ENCODE measurements at regions not wholly inside any gene's neighbourhood (a gene's known extent, or its start where the extent isn't known, plus 50 kb on each side); places are given as distances from the start of the nearest gene placed in this dataset.

DNA sequence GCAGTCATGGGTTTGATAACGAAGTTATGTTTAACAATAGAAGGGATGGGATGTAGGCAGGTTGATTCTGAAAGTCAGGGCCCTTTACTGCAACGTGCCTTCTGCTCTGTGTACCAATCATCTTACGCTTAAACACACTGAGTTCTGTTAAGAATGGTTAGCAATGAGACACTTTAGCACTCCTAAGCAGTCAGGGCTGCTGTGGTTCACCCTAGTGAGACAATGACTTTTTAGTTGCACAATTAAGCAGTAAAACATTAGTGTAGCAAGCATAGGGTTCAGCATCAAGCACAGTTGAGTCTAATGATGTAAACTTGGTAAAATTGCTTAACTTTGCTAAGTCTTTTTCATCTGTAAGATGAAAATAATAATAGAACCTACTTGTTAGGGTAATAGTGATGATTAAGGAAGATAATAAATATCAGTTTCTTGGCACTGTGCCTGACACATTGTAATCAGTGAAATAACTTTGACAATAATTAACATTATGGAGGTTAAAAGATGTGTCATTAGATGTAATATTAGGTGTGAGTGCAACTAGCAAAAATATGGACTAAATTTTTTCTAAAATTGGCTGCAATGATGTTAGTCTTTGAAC, 484.2 kb upstream of the THBS1 start:
- TF ChIP-seq, protein P1, sequence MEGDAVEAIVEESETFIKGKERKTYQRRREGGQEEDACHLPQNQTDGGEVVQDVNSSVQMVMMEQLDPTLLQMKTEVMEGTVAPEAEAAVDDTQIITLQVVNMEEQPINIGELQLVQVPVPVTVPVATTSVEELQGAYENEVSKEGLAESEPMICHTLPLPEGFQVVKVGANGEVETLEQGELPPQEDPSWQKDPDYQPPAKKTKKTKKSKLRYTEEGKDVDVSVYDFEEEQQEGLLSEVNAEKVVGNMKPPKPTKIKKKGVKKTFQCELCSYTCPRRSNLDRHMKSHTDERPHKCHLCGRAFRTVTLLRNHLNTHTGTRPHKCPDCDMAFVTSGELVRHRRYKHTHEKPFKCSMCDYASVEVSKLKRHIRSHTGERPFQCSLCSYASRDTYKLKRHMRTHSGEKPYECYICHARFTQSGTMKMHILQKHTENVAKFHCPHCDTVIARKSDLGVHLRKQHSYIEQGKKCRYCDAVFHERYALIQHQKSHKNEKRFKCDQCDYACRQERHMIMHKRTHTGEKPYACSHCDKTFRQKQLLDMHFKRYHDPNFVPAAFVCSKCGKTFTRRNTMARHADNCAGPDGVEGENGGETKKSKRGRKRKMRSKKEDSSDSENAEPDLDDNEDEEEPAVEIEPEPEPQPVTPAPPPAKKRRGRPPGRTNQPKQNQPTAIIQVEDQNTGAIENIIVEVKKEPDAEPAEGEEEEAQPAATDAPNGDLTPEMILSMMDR (IDR thresholded peaks at IDR 0.05; ENCODE audit: insufficient read depth, missing control alignments), result no peak
- DNase-seq (ENCODE audit: insufficient read length, low spot score) (no peak), FAIRE-seq (no peak)

DNA sequence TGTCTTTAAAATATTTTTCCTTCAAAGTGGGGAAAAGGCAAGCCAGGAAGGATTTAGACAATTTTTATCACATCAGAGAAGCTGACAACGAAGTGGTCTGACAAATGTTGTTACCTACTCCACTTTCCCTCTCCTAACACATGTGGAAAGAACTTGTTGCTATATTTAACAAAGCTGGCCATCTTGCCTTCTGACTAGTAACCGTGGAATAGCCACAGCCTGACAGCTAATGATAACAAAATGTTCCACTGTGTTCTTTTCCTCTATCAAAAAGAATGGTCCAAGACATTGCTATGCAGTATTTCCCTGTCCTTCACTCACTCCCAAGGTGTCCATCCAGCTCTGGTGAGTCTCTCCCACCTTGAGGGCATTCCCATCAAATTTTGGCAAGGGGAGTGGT, 481.4 kb upstream of the THBS1 start:
- DNase-seq (ENCODE audit: insufficient read length, low spot score) (no peak), FAIRE-seq (no peak)
- TF ChIP-seq, protein P1 (IDR thresholded peaks at IDR 0.05; ENCODE audit: insufficient read depth, missing control alignments), result no peak

DNA sequence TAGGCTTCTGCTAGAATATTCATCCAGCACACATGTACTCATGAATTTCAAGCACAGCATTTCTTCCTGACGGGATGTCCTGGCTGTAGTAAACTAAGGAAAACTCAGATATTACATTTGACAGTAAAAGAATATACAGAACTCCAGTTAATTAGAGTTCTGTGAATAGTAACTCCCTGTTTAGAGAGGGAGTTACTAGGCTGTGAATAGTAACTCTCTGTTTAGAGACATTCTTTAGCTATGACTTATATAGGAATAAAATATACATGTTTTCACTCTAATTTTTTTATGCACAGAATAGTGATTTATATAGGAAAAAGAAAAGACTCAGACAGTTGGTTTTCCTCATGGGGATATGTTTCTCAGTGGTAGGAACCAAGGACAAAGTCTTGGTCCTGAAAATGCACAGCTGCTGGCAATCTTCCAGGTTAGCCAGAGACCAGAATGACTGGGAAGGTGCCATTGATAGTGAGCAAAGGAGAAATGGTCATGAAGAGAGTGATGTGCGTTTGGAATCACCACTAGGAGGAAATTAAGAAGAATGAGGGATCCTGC, 480.7 kb upstream of the THBS1 start:
- TF ChIP-seq, protein P1 (IDR thresholded peaks at IDR 0.05; ENCODE audit: insufficient read depth, missing control alignments), result no peak
- no peak for DNase-seq (ENCODE audit: insufficient read length, low spot score)
- no peak for FAIRE-seq

DNA sequence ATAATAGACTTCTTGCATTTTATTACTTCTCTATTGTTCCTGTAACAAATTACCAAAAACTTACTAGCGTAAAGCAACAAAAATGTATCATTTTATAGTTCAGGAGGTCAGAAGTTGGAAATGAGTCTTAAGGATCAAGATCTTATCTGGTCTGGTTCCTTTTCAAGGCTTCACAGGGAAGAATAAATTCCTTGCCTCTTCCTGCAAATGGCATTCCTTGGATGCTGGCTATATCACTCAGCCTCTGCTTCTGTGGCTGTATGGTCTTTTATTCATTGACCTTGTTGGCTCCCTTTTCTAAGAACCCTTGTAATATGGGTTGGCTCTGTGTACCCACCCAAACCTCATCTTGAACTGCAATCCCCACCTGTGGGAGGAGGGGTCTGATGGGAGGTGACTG, 478.4 kb upstream of the THBS1 start:
- FAIRE-seq (no peak), DNase-seq (ENCODE audit: insufficient read length, low spot score) (no peak)
- TF ChIP-seq, protein P1 (IDR thresholded peaks at IDR 0.05; ENCODE audit: insufficient read depth, missing control alignments), result no peak

DNA sequence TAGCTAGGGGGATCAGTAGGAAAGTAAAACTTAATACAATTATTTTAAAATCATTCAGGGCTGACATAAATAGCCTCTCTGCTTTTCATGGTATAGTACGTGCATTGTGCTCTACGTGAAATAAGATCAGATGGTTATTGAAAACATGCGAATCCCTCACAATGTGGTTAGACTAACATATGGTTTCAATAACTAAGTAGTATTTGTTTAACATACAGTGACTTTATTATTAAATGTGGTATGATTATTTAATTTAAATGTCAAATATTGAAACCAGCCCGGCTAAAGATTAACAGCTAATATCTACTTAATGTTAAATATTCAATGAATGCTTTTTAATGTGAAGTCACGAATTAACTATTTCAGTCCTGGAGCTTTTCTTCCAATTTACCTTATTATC, 473.9 kb upstream of the THBS1 start:
- FAIRE-seq (no peak), DNase-seq (ENCODE audit: insufficient read length, low spot score) (no peak)
- TF ChIP-seq, protein P1 (IDR thresholded peaks at IDR 0.05; ENCODE audit: insufficient read depth, missing control alignments), result no peak

DNA sequence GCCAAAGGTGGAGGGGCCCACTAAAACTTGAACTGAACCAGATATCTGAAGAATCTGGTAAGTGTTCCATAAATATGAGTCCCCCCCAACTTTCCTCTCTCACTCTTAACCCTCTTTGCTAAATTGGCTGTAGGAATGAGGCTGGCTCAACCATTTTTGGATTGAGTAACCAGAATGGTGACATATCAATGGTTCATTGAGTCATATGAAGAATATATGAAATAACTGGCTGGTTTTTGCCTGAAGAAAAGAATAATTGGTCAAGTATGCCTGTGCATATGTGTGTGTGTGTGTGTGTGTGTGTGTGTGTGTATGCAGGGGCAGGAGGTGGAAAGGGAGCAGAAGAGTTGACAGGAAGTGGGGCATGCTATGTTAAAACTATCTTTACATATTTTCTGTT, 472.9 kb upstream of the THBS1 start:
- DNase-seq (ENCODE audit: insufficient read length, low spot score), result no peak
- FAIRE-seq, result no peak
- TF ChIP-seq, protein P1 (IDR thresholded peaks at IDR 0.05; ENCODE audit: insufficient read depth, missing control alignments), result no peak

DNA sequence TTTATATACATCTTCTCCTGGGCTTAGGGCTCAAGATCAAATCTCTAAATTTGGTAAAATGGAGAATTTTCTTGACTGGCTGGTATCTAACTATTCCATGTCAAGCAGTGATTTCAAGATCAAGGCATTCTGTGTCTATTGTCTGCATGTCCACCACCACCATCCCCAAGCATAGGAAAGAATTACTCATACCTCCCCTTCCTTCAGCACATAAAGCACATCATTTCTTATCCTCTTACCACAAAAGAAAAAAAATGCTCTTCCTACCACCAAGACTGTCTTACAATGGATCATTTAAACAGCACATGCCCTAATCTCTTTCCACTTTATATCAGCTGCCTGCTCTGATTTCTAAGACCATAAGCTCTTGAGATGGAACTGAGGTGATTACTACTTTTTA, 470.5 kb upstream of the THBS1 start:
- FAIRE-seq (no peak), DNase-seq (ENCODE audit: insufficient read length, low spot score) (no peak)

More for the DNA sequence above, 470.5 kb upstream of the THBS1 start:
- TF ChIP-seq, protein P1 (IDR thresholded peaks at IDR 0.05; ENCODE audit: insufficient read depth, missing control alignments), result no peak

Data from D721Med (cell line).